ENCODE measurements at regions not wholly inside any gene's neighbourhood (a gene's known extent, or its start where the extent isn't known, plus 50 kb on each side); places are given as distances from the start of the nearest gene placed in this dataset.
A peak's percentile ranks its signal among the peaks of the same experiment; 100 is the strongest.

GRCh38 chr10:130963786-130964522, 347.6 kb downstream of the TCERG1L start:
- Histone ChIP-seq H3K9me3 (ENCODE audit: low read depth) (no peaks in the 10 kb centered on the region), H3K36me3 (no peaks in the 10 kb centered on the region), H3K4me1 (ENCODE audit: low read depth) (no peaks in the 10 kb centered on the region), H3K4me3 (no peak overlapping the region), H3K27ac (no peak overlapping the region), H3K27me3 (no peaks in the 10 kb centered on the region)
- DNase-seq (ENCODE audit: low read depth in 1 of 2, low spot score in 1 of 2): no peak
- no peak for TF ChIP-seq CTCF (IDR thresholded peaks at IDR 0.05; ENCODE audit: low read depth, low read length)

GRCh38 chr10:130964771-130965170, 346.8 kb downstream of the TCERG1L start:
- no peaks in the 10 kb centered on the region for H3K4me1 ChIP-seq (ENCODE audit: low read depth)
- TF ChIP-seq CTCF (IDR thresholded peaks at IDR 0.05; ENCODE audit: low read depth, low read length): no peak
- H3K27me3 ChIP-seq: no peaks in the 10 kb centered on the region
- no peaks in the 10 kb centered on the region for H3K9me3 ChIP-seq (ENCODE audit: low read depth)
- no peak for DNase-seq (ENCODE audit: low read depth in 1 of 2, low spot score in 1 of 2)
- H3K27ac ChIP-seq: no peak overlapping the region
- no peaks in the 10 kb centered on the region for H3K36me3 ChIP-seq
- H3K4me3 ChIP-seq: no peak overlapping the region

GRCh38 chr10:130967161-130967560, 344.4 kb downstream of the TCERG1L start:
- DNase-seq (ENCODE audit: low read depth in 1 of 2, low spot score in 1 of 2): no peak
- TF ChIP-seq CTCF (IDR thresholded peaks at IDR 0.05; ENCODE audit: low read depth, low read length): no peak
- Histone ChIP-seq H3K9me3 (ENCODE audit: low read depth) (no peaks in the 10 kb centered on the region), H3K27ac (no peak overlapping the region), H3K36me3 (no peaks in the 10 kb centered on the region), H3K4me3 (no peak overlapping the region), H3K27me3 (no peaks in the 10 kb centered on the region), H3K4me1 (ENCODE audit: low read depth) (no peaks in the 10 kb centered on the region)

GRCh38 chr10:130967784-130968183, 343.7 kb downstream of the TCERG1L start:
- H3K27ac ChIP-seq: no peak overlapping the region
- no peak overlapping the region for H3K4me3 ChIP-seq
- peak in 1 of 2 donors; percentile 17 for DNase-seq (ENCODE audit: low read depth in 1 of 2, low spot score in 1 of 2)
- H3K9me3 ChIP-seq (ENCODE audit: low read depth): no peaks in the 10 kb centered on the region
- no peak for TF ChIP-seq CTCF (IDR thresholded peaks at IDR 0.05; ENCODE audit: low read depth, low read length)
- H3K4me1 ChIP-seq (ENCODE audit: low read depth): no peaks in the 10 kb centered on the region
- no peaks in the 10 kb centered on the region for H3K27me3 ChIP-seq
- H3K36me3 ChIP-seq: no peaks in the 10 kb centered on the region

GRCh38 chr10:130968511-130968910, 343.0 kb downstream of the TCERG1L start:
- TF ChIP-seq CTCF (IDR thresholded peaks at IDR 0.05; ENCODE audit: low read depth, low read length): no peak
- DNase-seq (ENCODE audit: low read depth in 1 of 2, low spot score in 1 of 2): no peak
- Histone ChIP-seq H3K27ac (no peak overlapping the region), H3K36me3 (no peaks in the 10 kb centered on the region), H3K4me3 (no peak overlapping the region), H3K9me3 (ENCODE audit: low read depth) (no peaks in the 10 kb centered on the region), H3K27me3 (no peaks in the 10 kb centered on the region), H3K4me1 (ENCODE audit: low read depth) (no peaks in the 10 kb centered on the region)
